KMS-11 (cell line): ENCODE measurements at regions not wholly inside any gene's neighbourhood (a gene's known extent, or its start where the extent isn't known, plus 50 kb on each side); places are given as distances from the start of the nearest gene placed in this dataset.

Experiments
- H2AFZ ChIP-seq: fragments of 200-600 bp; sonication (generic); 2 replicates; pipeline ENCODE4 v1.6.1; 2016; ENCODE audit warnings: antibody characterized with exemption, mixed run types, low read depth
- H3K27ac ChIP-seq: fragments of 200-600 bp; sonication (generic); 2 replicates; pipeline ENCODE4 v1.6.1; 2016; ENCODE audit warnings: mild to moderate bottlenecking, mixed run types
- H3K27me3 ChIP-seq: fragments of 200-600 bp; sonication (generic); 2 replicates; pipeline ENCODE4 v1.6.1; 2017; ENCODE audit warnings: mild to moderate bottlenecking, low read depth, mixed run types, moderate library complexity; ENCODE audit not compliant: insufficient read depth
- H3K36me3 ChIP-seq: fragments of 200-600 bp; sonication (generic); 2 replicates; pipeline ENCODE4 v1.6.1; 2017; ENCODE audit warnings: mild to moderate bottlenecking, mixed run types; ENCODE audit not compliant: insufficient read depth
- H3K4me1 ChIP-seq: fragments of 200-600 bp; sonication (generic); 2 replicates; pipeline ENCODE4 v1.6.1; 2016; ENCODE audit warnings: mild to moderate bottlenecking, low read depth, mixed run types; ENCODE audit not compliant: poor library complexity, severe bottlenecking
- H3K4me2 ChIP-seq: fragments of 200-600 bp; sonication (generic); 2 replicates; pipeline ENCODE4 v1.7.0; 2016; ENCODE audit warnings: mild to moderate bottlenecking, mixed run types
- H3K4me3 ChIP-seq: fragments of 200-600 bp; sonication (generic); IDR thresholded peaks from 2 replicates; pipeline ENCODE4 v1.6.1; 2017; ENCODE audit warnings: low read depth, low read length, mixed read lengths; ENCODE audit not compliant: insufficient read depth
- H3K79me2 ChIP-seq: fragments of 200-600 bp; sonication (generic); 2 replicates; pipeline ENCODE4 v1.6.1; 2016; ENCODE audit warnings: low read depth, mixed run types; ENCODE audit not compliant: insufficient read depth
- H3K9ac ChIP-seq: fragments of 200-600 bp; sonication (generic); 2 replicates; pipeline ENCODE4 v1.6.1; 2016; ENCODE audit warnings: mild to moderate bottlenecking, mixed run types
- H4K20me1 ChIP-seq: fragments of 200-600 bp; sonication (generic); 2 replicates; pipeline ENCODE4 v1.6.1; 2016; ENCODE audit warnings: mild to moderate bottlenecking, mixed run types; ENCODE audit not compliant: insufficient read depth
- TF ChIP-seq, protein P1 (sequence below): fragments of 200-600 bp; sonication (generic); conservative IDR thresholded peaks from 2 replicates; pipeline ENCODE4 v1.6.1; 2017; ENCODE audit warnings: low read depth, mild to moderate bottlenecking, antibody characterized with exemption, low read length, moderate library complexity, mixed read lengths

DNA sequence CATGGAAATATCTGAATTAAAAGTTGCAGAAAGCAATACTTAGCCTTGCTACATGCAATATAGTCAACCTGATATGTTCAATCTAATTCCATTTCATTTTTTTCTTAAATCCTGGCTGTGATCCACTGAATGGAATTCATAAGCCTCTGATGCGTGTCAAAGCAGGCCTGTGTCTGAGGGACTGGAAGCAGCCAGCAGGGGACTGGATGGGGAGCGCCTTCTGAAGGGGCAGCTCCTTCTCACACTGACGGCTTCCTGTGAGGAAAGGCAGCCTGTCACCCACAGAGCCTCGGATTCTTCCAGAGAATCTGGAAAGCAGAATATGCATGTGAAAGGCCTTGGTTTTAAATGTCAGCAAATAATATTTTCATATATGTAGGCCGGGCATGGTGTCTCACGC is 73.5 kb downstream of the KCNF1 start:
- no peaks in the 10 kb centered on the region for H3K27me3 ChIP-seq
- H3K4me2 ChIP-seq = no peak overlapping the region
- no peak overlapping the region for H3K27ac ChIP-seq

DNA sequence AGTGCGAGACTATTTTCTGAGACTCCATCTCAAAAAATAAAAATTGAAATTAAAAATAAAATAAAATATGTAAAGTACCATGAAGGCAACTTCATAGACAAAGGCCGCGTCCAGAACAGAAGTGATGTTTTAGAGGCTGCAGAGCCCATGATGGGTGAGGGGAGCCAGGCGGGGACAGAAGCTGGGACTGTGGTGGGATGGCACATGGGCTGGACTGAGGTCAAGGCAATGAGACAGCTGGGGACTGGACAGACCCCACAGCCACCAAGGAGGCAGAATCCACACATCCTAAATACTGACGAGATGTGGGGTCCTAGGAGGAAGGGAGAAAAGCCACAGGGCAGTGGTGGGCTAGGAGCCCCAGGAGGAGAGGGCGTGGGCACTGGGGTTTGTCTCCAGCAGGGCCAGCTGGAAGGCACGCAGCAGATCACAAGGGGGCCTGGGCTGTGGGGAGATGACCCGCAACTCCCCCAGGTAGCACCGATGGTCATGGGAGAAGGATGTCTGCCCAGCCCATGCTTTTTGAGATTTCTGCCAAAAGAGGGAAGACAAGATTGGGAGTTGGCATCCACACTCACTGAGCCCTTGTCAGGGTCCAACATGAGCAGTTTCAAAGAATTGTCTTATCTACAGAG is 74.3 kb downstream of the KCNF1 start:
- H3K4me1 ChIP-seq = no peaks in the 10 kb centered on the region
- no peak overlapping the region for H3K4me2 ChIP-seq
- no peak overlapping the region for H3K9ac ChIP-seq
- H3K36me3 ChIP-seq = no peaks in the 10 kb centered on the region
- H2AFZ ChIP-seq = no peak overlapping the region
- H3K79me2 ChIP-seq = no peaks in the 10 kb centered on the region
- H3K27ac ChIP-seq = no peak overlapping the region
- no peak overlapping the region for H3K4me3 ChIP-seq
- H3K27me3 ChIP-seq = no peaks in the 10 kb centered on the region
- TF ChIP-seq, protein P1, sequence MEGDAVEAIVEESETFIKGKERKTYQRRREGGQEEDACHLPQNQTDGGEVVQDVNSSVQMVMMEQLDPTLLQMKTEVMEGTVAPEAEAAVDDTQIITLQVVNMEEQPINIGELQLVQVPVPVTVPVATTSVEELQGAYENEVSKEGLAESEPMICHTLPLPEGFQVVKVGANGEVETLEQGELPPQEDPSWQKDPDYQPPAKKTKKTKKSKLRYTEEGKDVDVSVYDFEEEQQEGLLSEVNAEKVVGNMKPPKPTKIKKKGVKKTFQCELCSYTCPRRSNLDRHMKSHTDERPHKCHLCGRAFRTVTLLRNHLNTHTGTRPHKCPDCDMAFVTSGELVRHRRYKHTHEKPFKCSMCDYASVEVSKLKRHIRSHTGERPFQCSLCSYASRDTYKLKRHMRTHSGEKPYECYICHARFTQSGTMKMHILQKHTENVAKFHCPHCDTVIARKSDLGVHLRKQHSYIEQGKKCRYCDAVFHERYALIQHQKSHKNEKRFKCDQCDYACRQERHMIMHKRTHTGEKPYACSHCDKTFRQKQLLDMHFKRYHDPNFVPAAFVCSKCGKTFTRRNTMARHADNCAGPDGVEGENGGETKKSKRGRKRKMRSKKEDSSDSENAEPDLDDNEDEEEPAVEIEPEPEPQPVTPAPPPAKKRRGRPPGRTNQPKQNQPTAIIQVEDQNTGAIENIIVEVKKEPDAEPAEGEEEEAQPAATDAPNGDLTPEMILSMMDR = no peak
- no peaks in the 10 kb centered on the region for H4K20me1 ChIP-seq

More for the DNA sequence above, 73.5 kb downstream of the KCNF1 start:
- no peaks in the 10 kb centered on the region for H3K4me1 ChIP-seq
- H3K79me2 ChIP-seq = no peaks in the 10 kb centered on the region
- TF ChIP-seq, protein P1 = no peak
- no peaks in the 10 kb centered on the region for H3K36me3 ChIP-seq
- H4K20me1 ChIP-seq = no peaks in the 10 kb centered on the region
- no peak overlapping the region for H2AFZ ChIP-seq
- no peak overlapping the region for H3K9ac ChIP-seq
- no peak overlapping the region for H3K4me3 ChIP-seq

DNA sequence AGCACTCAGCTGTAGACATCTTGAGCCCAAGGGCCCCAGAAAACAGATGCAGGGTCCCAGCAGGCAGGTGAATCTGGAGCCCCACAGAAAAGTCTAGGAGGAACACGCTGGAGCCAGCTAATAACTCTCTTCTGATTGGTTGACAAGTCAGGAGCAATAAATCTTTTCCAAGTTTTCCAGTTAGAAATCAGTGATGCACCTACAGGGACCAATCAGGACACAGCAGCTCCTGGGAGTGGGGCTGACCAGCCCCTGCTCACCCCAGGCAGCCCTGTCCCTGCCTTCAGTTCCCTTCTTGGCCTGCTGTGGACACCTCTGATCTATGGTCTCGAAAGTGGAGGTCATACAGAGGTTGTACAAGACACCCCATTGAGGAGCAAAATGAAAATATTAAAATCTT is 75.7 kb downstream of the KCNF1 start:
- H4K20me1 ChIP-seq = no peaks in the 10 kb centered on the region
- H3K79me2 ChIP-seq = no peaks in the 10 kb centered on the region
- no peak overlapping the region for H3K4me3 ChIP-seq
- H3K4me2 ChIP-seq = no peak overlapping the region
- TF ChIP-seq, protein P1 = no peak
- no peaks in the 10 kb centered on the region for H3K4me1 ChIP-seq
- no peak overlapping the region for H2AFZ ChIP-seq
- H3K9ac ChIP-seq = no peak overlapping the region
- H3K36me3 ChIP-seq = no peaks in the 10 kb centered on the region
- no peak overlapping the region for H3K27ac ChIP-seq
- no peaks in the 10 kb centered on the region for H3K27me3 ChIP-seq

DNA sequence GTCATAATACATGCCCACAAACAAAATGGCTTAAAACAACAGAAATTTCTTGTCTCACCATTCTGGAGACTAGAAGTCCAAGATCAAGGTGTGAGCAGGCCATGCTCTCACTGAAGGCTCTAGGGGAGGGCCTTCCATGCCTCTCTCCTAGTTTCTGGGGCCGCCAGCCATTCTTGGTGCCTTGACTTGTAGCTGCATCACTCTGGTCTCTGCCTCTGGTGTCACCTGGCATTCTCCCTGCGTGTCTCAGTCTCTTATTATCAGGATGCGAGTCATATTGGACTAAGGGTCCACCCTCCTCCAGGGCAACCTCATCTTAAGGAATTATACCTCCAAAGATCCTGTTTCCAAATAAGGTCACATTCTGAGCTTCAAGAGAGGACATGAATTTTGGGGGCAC is 76.1 kb downstream of the KCNF1 start:
- Histone ChIP-seq H3K4me2 (no peak overlapping the region), H3K27ac (no peak overlapping the region), H3K79me2 (no peaks in the 10 kb centered on the region), H4K20me1 (no peaks in the 10 kb centered on the region), H3K4me3 (no peak overlapping the region), H3K4me1 (no peaks in the 10 kb centered on the region), H2AFZ (no peak overlapping the region), H3K27me3 (no peaks in the 10 kb centered on the region), H3K36me3 (no peaks in the 10 kb centered on the region), H3K9ac (no peak overlapping the region)
- TF ChIP-seq, protein P1 = no peak
